ENCODE measurements at regions not wholly inside any gene's neighbourhood (a gene's known extent, or its start where the extent isn't known, plus 50 kb on each side); places are given as distances from the start of the nearest gene placed in this dataset.

GRCh38 chr10:130895161-130895560, 416.4 kb downstream of the TCERG1L start:
- Histone ChIP-seq H3K9me3 (ENCODE audit: control insufficient read depth, low read length) (no peaks in the 10 kb centered on the region), H3K4me1 (ENCODE audit: control insufficient read depth, insufficient read depth, low read length, poor library complexity, severe bottlenecking) (no peaks in the 10 kb centered on the region), H3K36me3 (ENCODE audit: control insufficient read depth, insufficient read depth, low read length) (no peaks in the 10 kb centered on the region), H3K4me3 (ENCODE audit: insufficient read depth, low read depth, low read length, poor library complexity, severe bottlenecking) (no peak overlapping the region), H3K27me3 (replicated peaks; ENCODE audit: control insufficient read depth, insufficient read depth, low read length, poor library complexity, severe bottlenecking) (no peaks in the 10 kb centered on the region), H3K27ac (ENCODE audit: insufficient read depth, low read length, poor library complexity, severe bottlenecking) (no peak overlapping the region)
- DNase-seq, result no peak

GRCh38 chr10:130897815-130898214, 413.7 kb downstream of the TCERG1L start:
- Histone ChIP-seq H3K27me3 (replicated peaks; ENCODE audit: control insufficient read depth, insufficient read depth, low read length, poor library complexity, severe bottlenecking) (no peaks in the 10 kb centered on the region), H3K4me3 (ENCODE audit: insufficient read depth, low read depth, low read length, poor library complexity, severe bottlenecking) (no peak overlapping the region), H3K4me1 (ENCODE audit: control insufficient read depth, insufficient read depth, low read length, poor library complexity, severe bottlenecking) (no peaks in the 10 kb centered on the region), H3K9me3 (ENCODE audit: control insufficient read depth, low read length) (no peaks in the 10 kb centered on the region), H3K36me3 (ENCODE audit: control insufficient read depth, insufficient read depth, low read length) (no peaks in the 10 kb centered on the region), H3K27ac (ENCODE audit: insufficient read depth, low read length, poor library complexity, severe bottlenecking) (no peak overlapping the region)
- no peak for DNase-seq

- H3K4me1 ChIP-seq (ENCODE audit: control insufficient read depth, insufficient read depth, low read length, poor library complexity, severe bottlenecking), result no peaks in the 10 kb centered on the region
- no peaks in the 10 kb centered on the region for H3K27me3 ChIP-seq (replicated peaks; ENCODE audit: control insufficient read depth, insufficient read depth, low read length, poor library complexity, severe bottlenecking)
- DNase-seq, result no peak
- no peaks in the 10 kb centered on the region for H3K36me3 ChIP-seq (ENCODE audit: control insufficient read depth, insufficient read depth, low read length)
- H3K9me3 ChIP-seq (ENCODE audit: control insufficient read depth, low read length), result no peaks in the 10 kb centered on the region
- H3K4me3 ChIP-seq (ENCODE audit: insufficient read depth, low read depth, low read length, poor library complexity, severe bottlenecking), result no peak overlapping the region
- H3K27ac ChIP-seq (ENCODE audit: insufficient read depth, low read length, poor library complexity, severe bottlenecking), result no peak overlapping the region
Observed at GRCh38 chr10:130898381-130898780, 413.1 kb downstream of the TCERG1L start.

GRCh38 chr10:130899856-130900255, 411.7 kb downstream of the TCERG1L start:
- H3K4me1 ChIP-seq (ENCODE audit: control insufficient read depth, insufficient read depth, low read length, poor library complexity, severe bottlenecking), result no peaks in the 10 kb centered on the region
- no peak overlapping the region for H3K4me3 ChIP-seq (ENCODE audit: insufficient read depth, low read depth, low read length, poor library complexity, severe bottlenecking)
- H3K27me3 ChIP-seq (replicated peaks; ENCODE audit: control insufficient read depth, insufficient read depth, low read length, poor library complexity, severe bottlenecking), result no peaks in the 10 kb centered on the region
- H3K27ac ChIP-seq (ENCODE audit: insufficient read depth, low read length, poor library complexity, severe bottlenecking), result no peak overlapping the region
- no peak for DNase-seq
- H3K9me3 ChIP-seq (ENCODE audit: control insufficient read depth, low read length), result no peaks in the 10 kb centered on the region
- H3K36me3 ChIP-seq (ENCODE audit: control insufficient read depth, insufficient read depth, low read length), result no peaks in the 10 kb centered on the region

GRCh38 chr10:130900441-130901160, 410.9 kb downstream of the TCERG1L start:
- DNase-seq, result no peak
- H3K9me3 ChIP-seq (ENCODE audit: control insufficient read depth, low read length), result no peaks in the 10 kb centered on the region
- H3K27me3 ChIP-seq (replicated peaks; ENCODE audit: control insufficient read depth, insufficient read depth, low read length, poor library complexity, severe bottlenecking), result no peaks in the 10 kb centered on the region
- no peaks in the 10 kb centered on the region for H3K36me3 ChIP-seq (ENCODE audit: control insufficient read depth, insufficient read depth, low read length)
- no peak overlapping the region for H3K4me3 ChIP-seq (ENCODE audit: insufficient read depth, low read depth, low read length, poor library complexity, severe bottlenecking)
- H3K4me1 ChIP-seq (ENCODE audit: control insufficient read depth, insufficient read depth, low read length, poor library complexity, severe bottlenecking), result no peaks in the 10 kb centered on the region
- no peak overlapping the region for H3K27ac ChIP-seq (ENCODE audit: insufficient read depth, low read length, poor library complexity, severe bottlenecking)

- DNase-seq, result no peak
- Histone ChIP-seq H3K4me3 (ENCODE audit: insufficient read depth, low read depth, low read length, poor library complexity, severe bottlenecking) (no peak overlapping the region), H3K27me3 (replicated peaks; ENCODE audit: control insufficient read depth, insufficient read depth, low read length, poor library complexity, severe bottlenecking) (no peaks in the 10 kb centered on the region), H3K4me1 (ENCODE audit: control insufficient read depth, insufficient read depth, low read length, poor library complexity, severe bottlenecking) (no peaks in the 10 kb centered on the region), H3K36me3 (ENCODE audit: control insufficient read depth, insufficient read depth, low read length) (no peaks in the 10 kb centered on the region), H3K9me3 (ENCODE audit: control insufficient read depth, low read length) (no peaks in the 10 kb centered on the region), H3K27ac (ENCODE audit: insufficient read depth, low read length, poor library complexity, severe bottlenecking) (no peak overlapping the region)
Observed at GRCh38 chr10:130901311-130902165, 410.0 kb downstream of the TCERG1L start.

- Histone ChIP-seq H3K36me3 (ENCODE audit: control insufficient read depth, insufficient read depth, low read length) (no peaks in the 10 kb centered on the region), H3K27ac (ENCODE audit: insufficient read depth, low read length, poor library complexity, severe bottlenecking) (no peak overlapping the region), H3K4me3 (ENCODE audit: insufficient read depth, low read depth, low read length, poor library complexity, severe bottlenecking) (no peak overlapping the region), H3K27me3 (replicated peaks; ENCODE audit: control insufficient read depth, insufficient read depth, low read length, poor library complexity, severe bottlenecking) (no peaks in the 10 kb centered on the region), H3K4me1 (ENCODE audit: control insufficient read depth, insufficient read depth, low read length, poor library complexity, severe bottlenecking) (no peaks in the 10 kb centered on the region), H3K9me3 (ENCODE audit: control insufficient read depth, low read length) (no peaks in the 10 kb centered on the region)
- no peak for DNase-seq
Observed at GRCh38 chr10:130902471-130902870, 409.1 kb downstream of the TCERG1L start.

GRCh38 chr10:130902929-130903328, 408.6 kb downstream of the TCERG1L start:
- Histone ChIP-seq H3K4me3 (ENCODE audit: insufficient read depth, low read depth, low read length, poor library complexity, severe bottlenecking) (no peak overlapping the region), H3K27me3 (replicated peaks; ENCODE audit: control insufficient read depth, insufficient read depth, low read length, poor library complexity, severe bottlenecking) (no peaks in the 10 kb centered on the region), H3K4me1 (ENCODE audit: control insufficient read depth, insufficient read depth, low read length, poor library complexity, severe bottlenecking) (no peaks in the 10 kb centered on the region), H3K9me3 (ENCODE audit: control insufficient read depth, low read length) (no peaks in the 10 kb centered on the region), H3K36me3 (ENCODE audit: control insufficient read depth, insufficient read depth, low read length) (no peaks in the 10 kb centered on the region), H3K27ac (ENCODE audit: insufficient read depth, low read length, poor library complexity, severe bottlenecking) (no peak overlapping the region)
- no peak for DNase-seq

GRCh38 chr10:130904676-130905075, 406.8 kb downstream of the TCERG1L start:
- Histone ChIP-seq H3K27ac (ENCODE audit: insufficient read depth, low read length, poor library complexity, severe bottlenecking) (no peak overlapping the region), H3K4me1 (ENCODE audit: control insufficient read depth, insufficient read depth, low read length, poor library complexity, severe bottlenecking) (no peaks in the 10 kb centered on the region), H3K36me3 (ENCODE audit: control insufficient read depth, insufficient read depth, low read length) (no peaks in the 10 kb centered on the region), H3K9me3 (ENCODE audit: control insufficient read depth, low read length) (no peaks in the 10 kb centered on the region), H3K27me3 (replicated peaks; ENCODE audit: control insufficient read depth, insufficient read depth, low read length, poor library complexity, severe bottlenecking) (no peaks in the 10 kb centered on the region), H3K4me3 (ENCODE audit: insufficient read depth, low read depth, low read length, poor library complexity, severe bottlenecking) (no peak overlapping the region)
- no peak for DNase-seq

GRCh38 chr10:130905386-130905785, 406.1 kb downstream of the TCERG1L start:
- Histone ChIP-seq H3K4me1 (ENCODE audit: control insufficient read depth, insufficient read depth, low read length, poor library complexity, severe bottlenecking) (no peaks in the 10 kb centered on the region), H3K36me3 (ENCODE audit: control insufficient read depth, insufficient read depth, low read length) (no peaks in the 10 kb centered on the region), H3K27ac (ENCODE audit: insufficient read depth, low read length, poor library complexity, severe bottlenecking) (no peak overlapping the region), H3K4me3 (ENCODE audit: insufficient read depth, low read depth, low read length, poor library complexity, severe bottlenecking) (no peak overlapping the region), H3K9me3 (ENCODE audit: control insufficient read depth, low read length) (no peaks in the 10 kb centered on the region), H3K27me3 (replicated peaks; ENCODE audit: control insufficient read depth, insufficient read depth, low read length, poor library complexity, severe bottlenecking) (no peaks in the 10 kb centered on the region)
- no peak for DNase-seq

Measured in effector memory CD4-positive, alpha-beta T cell (primary cell).